ENCODE measurements at regions not wholly inside any gene's neighbourhood (a gene's known extent, or its start where the extent isn't known, plus 50 kb on each side); places are given as distances from the start of the nearest gene placed in this dataset.

GRCh38 chr4:106478152-106478551 lies 109.6 kb upstream of the GIMD1 start:
- no CpG with 5 or more reads among the region's 5 CpGs for WGBS (ENCODE audit: insufficient coverage)
- Histone ChIP-seq H4K20me1 (ENCODE audit: insufficient read depth, low read length) (no peaks in the 10 kb centered on the region), H2AFZ (ENCODE audit: insufficient read depth, low read depth, low read length, poor library complexity, severe bottlenecking) (no peak overlapping the region), H3K27ac (ENCODE audit: low read depth in 1 of 2, low read length in 2 of 2) (no peak overlapping the region), H3K36me3 (replicated peaks in 1 of 2; ENCODE audit: control insufficient read depth in 1 of 2, insufficient read depth in 2 of 2, low read length in 2 of 2) (no peaks in the 10 kb centered on the region), H3K9me3 (replicated peaks in 1 of 2; ENCODE audit: control insufficient read depth in 1 of 2, insufficient read depth in 1 of 2, low read length in 2 of 2) (no peaks in the 10 kb centered on the region), H3K4me1 (ENCODE audit: control insufficient read depth in 1 of 2, insufficient read depth in 2 of 2, low read length in 2 of 2) (no peaks in the 10 kb centered on the region), H3K27me3 (ENCODE audit: control insufficient read depth in 2 of 2, insufficient read depth in 2 of 2, low read length in 2 of 2) (no peaks in the 10 kb centered on the region), H3K4me2 (replicated peaks; ENCODE audit: extremely low read depth, low read length, poor library complexity, severe bottlenecking) (no peak overlapping the region), H3K79me2 (ENCODE audit: insufficient read depth, low read length) (no peaks in the 10 kb centered on the region), H3K9ac (ENCODE audit: insufficient read depth, low read length, poor library complexity, severe bottlenecking) (no peak overlapping the region), H3K4me3 (replicated peaks in 1 of 3; ENCODE audit: low read depth in 2 of 3, low read length in 3 of 3) (no peak overlapping the region)
- Mint-ChIP-seq H3K4me1 (no peaks in the 10 kb centered on the region), H3K27me3 (ENCODE audit: low read depth in 3 of 3) (peaks cover 0 to 6% (median 2%) of the 10 kb centered on the region in 3 donors), H3K36me3 (no peaks in the 10 kb centered on the region), H3K9me3 (peaks cover 0 to 2% (median 0%) of the 10 kb centered on the region in 7 donors), H3K4me3 (no peak overlapping the region), H3K27ac (no peak overlapping the region)
- TF ChIP-seq CTCF (IDR thresholded peaks at IDR 0.05), result no peak
- intact Hi-C loops (cut with micrococcal nuclease), result no loop called here
- DNase-seq, result no peak

GRCh38 chr4:106476741-106477140 lies 108.2 kb upstream of the GIMD1 start:
- WGBS (ENCODE audit: insufficient coverage), result 83% methylated on average over 1 of the region's 1 CpG
- H3K9ac ChIP-seq (ENCODE audit: insufficient read depth, low read length, poor library complexity, severe bottlenecking), result no peak overlapping the region
- H3K4me3 Mint-ChIP-seq, result no peak overlapping the region
- no peaks in the 10 kb centered on the region for H3K9me3 ChIP-seq (replicated peaks in 1 of 2; ENCODE audit: control insufficient read depth in 1 of 2, insufficient read depth in 1 of 2, low read length in 2 of 2)
- H3K9me3 Mint-ChIP-seq, result peaks cover 0 to 3% (median 2%) of the 10 kb centered on the region in 7 donors
- H3K36me3 ChIP-seq (replicated peaks in 1 of 2; ENCODE audit: control insufficient read depth in 1 of 2, insufficient read depth in 2 of 2, low read length in 2 of 2), result no peaks in the 10 kb centered on the region
- H3K4me3 ChIP-seq (replicated peaks in 1 of 3; ENCODE audit: low read depth in 2 of 3, low read length in 3 of 3), result no peak overlapping the region
- H3K27ac Mint-ChIP-seq, result no peak overlapping the region
- H3K27me3 Mint-ChIP-seq (ENCODE audit: low read depth in 3 of 3), result peaks cover 0 to 5% (median 2%) of the 10 kb centered on the region in 3 donors
- no peak for DNase-seq
- no peaks in the 10 kb centered on the region for H4K20me1 ChIP-seq (ENCODE audit: insufficient read depth, low read length)
- no peaks in the 10 kb centered on the region for H3K79me2 ChIP-seq (ENCODE audit: insufficient read depth, low read length)
- H3K36me3 Mint-ChIP-seq, result no peaks in the 10 kb centered on the region
- intact Hi-C loops (cut with micrococcal nuclease), result no loop called here
- H2AFZ ChIP-seq (ENCODE audit: insufficient read depth, low read depth, low read length, poor library complexity, severe bottlenecking), result no peak overlapping the region
- H3K27me3 ChIP-seq (ENCODE audit: control insufficient read depth in 2 of 2, insufficient read depth in 2 of 2, low read length in 2 of 2), result no peaks in the 10 kb centered on the region
- no peak overlapping the region for H3K4me2 ChIP-seq (replicated peaks; ENCODE audit: extremely low read depth, low read length, poor library complexity, severe bottlenecking)
- no peaks in the 10 kb centered on the region for H3K4me1 ChIP-seq (ENCODE audit: control insufficient read depth in 1 of 2, insufficient read depth in 2 of 2, low read length in 2 of 2)
- TF ChIP-seq CTCF (IDR thresholded peaks at IDR 0.05), result no peak
- H3K27ac ChIP-seq (ENCODE audit: low read depth in 1 of 2, low read length in 2 of 2), result no peak overlapping the region
- no peaks in the 10 kb centered on the region for H3K4me1 Mint-ChIP-seq
